ENCODE measurements at regions not wholly inside any gene's neighbourhood (a gene's known extent, or its start where the extent isn't known, plus 50 kb on each side); places are given as distances from the start of the nearest gene placed in this dataset.

- in situ Hi-C loops (cut with HindIII; ENCODE audit: low pct_ligation_motif_present, low sequenced_read_pairs): no loop called here
- TF ChIP-seq CTCF (IDR thresholded peaks at IDR 0.05; ENCODE audit: low read depth, low read length, missing control alignments): no peak
- peaks cover 7% of the 10 kb centered on the region for H3K27me3 ChIP-seq (replicated peaks)
- no peak overlapping the region for H3K27ac ChIP-seq
- no peaks in the 10 kb centered on the region for H3K36me3 ChIP-seq (replicated peaks)
- no peak for DNase-seq
- no peak overlapping the region for H3K4me3 ChIP-seq (ENCODE audit: low read depth, low read length)
These were observed 52.5 kb upstream of the GTF3A start for GRCh38 chr13:27371932-27372331.

GRCh38 chr13:27372896-27373295 lies 51.5 kb upstream of the GTF3A start:
- no peak overlapping the region for H3K4me3 ChIP-seq (ENCODE audit: low read depth, low read length)
- H3K36me3 ChIP-seq (replicated peaks): no peaks in the 10 kb centered on the region
- no peak for DNase-seq
- H3K27me3 ChIP-seq (replicated peaks): peaks cover 7% of the 10 kb centered on the region
- TF ChIP-seq CTCF (IDR thresholded peaks at IDR 0.05; ENCODE audit: low read depth, low read length, missing control alignments): no peak
- in situ Hi-C loops (cut with HindIII; ENCODE audit: low pct_ligation_motif_present, low sequenced_read_pairs): no loop called here
- H3K27ac ChIP-seq: no peak overlapping the region

GRCh38 chr13:27374126-27374613 lies 50.2 kb upstream of the GTF3A start:
- Histone ChIP-seq H3K4me3 (ENCODE audit: low read depth, low read length) (no peak overlapping the region), H3K36me3 (replicated peaks) (no peaks in the 10 kb centered on the region), H3K27me3 (replicated peaks) (peaks cover 7% of the 10 kb centered on the region), H3K27ac (no peak overlapping the region)
- in situ Hi-C loops (cut with HindIII; ENCODE audit: low pct_ligation_motif_present, low sequenced_read_pairs): no loop called here
- DNase-seq: no peak
- TF ChIP-seq CTCF (IDR thresholded peaks at IDR 0.05; ENCODE audit: low read depth, low read length, missing control alignments): no peak

All from brain microvascular endothelial cell (primary cell).